SW 1271 (cell line): ENCODE measurements at regions not wholly inside any gene's neighbourhood (a gene's known extent, or its start where the extent isn't known, plus 50 kb on each side); places are given as distances from the start of the nearest gene placed in this dataset.
"Not testable (repeated sequence)": the region's sequence is repeated elsewhere in the genome, so short reads cannot be mapped to it uniquely, and the experiment has no call there.

Experiments
- DNase-seq, 2 experiments: peaks; one replicate each; lab custom pipeline; 2025; lab: John Stamatoyannopoulos, UW

GRCh38 chr2:192634557-192634956 is 439.8 kb upstream of the TMEFF2 start:
- DNase-seq: no peak

GRCh38 chr2:192628017-192628416 is 433.3 kb upstream of the TMEFF2 start:
- no peak for DNase-seq

DNA sequence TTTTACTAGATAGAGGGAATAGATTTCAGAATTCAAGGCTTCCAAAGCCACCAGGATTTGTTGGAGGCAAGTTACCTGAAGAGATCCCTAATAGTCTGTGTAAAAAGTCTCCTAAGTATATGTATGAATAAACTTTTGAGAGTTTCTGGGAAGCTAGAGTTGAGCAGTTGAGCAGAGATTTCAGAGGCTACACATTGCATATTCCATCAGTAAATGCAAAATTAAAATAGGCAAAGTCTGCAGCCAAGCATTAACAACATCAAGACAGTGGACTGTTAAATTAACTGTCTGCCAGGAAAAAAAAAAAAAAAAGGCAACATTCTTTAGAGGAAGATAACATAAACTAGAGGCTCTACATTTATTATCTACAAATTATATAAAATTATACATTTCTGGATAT is 420.4 kb upstream of the TMEFF2 start:
- DNase-seq: no peak

DNA sequence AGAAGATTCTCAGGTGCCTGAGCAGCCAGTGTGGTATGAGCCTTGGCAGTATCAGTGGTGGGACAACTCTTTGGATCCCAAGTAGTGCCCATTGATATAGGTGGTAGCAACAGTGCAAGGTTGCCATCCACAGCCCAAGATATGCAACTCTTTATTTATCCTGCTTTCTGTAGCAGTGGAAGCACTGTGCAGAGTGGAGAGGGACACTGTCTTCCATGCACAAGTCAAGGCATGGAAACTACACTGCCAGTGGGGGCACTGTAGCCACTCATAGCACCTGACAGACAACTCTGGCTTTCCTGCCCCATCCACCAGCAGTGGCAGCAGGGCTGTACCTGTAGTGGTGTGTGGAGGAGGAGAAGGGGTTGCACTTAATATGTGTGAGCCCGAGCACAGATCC is 409.6 kb upstream of the TMEFF2 start:
- DNase-seq: no peak

GRCh38 chr2:192598649-192599048 is 403.9 kb upstream of the TMEFF2 start:
- not testable (repeated sequence) for DNase-seq

- no peak for DNase-seq
Measured at GRCh38 chr2:192593561-192593960, 398.8 kb upstream of the TMEFF2 start.

GRCh38 chr2:192591617-192592016 is 396.9 kb upstream of the TMEFF2 start:
- DNase-seq: no peak

GRCh38 chr2:192585418-192585817 is 390.7 kb upstream of the TMEFF2 start:
- no peak for DNase-seq

DNA sequence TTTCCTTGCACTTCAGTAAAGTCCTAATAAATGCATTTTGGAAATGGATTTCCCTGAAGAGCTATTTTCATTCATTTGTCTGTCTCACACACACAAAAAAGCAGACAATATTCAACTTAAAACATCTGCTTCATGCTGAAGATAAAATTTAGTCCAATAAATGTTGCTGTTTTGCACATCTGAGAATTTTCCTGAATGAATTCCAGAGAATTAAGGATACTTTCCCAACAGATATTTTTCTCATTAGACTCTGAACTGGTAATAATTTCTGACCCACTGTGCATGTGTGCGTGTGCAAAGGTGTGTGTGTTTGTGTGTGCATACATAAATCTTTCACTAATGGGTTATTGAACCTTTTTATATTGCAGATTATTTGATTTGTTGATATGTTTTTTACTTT is 390.2 kb upstream of the TMEFF2 start:
- DNase-seq: no peak

DNA sequence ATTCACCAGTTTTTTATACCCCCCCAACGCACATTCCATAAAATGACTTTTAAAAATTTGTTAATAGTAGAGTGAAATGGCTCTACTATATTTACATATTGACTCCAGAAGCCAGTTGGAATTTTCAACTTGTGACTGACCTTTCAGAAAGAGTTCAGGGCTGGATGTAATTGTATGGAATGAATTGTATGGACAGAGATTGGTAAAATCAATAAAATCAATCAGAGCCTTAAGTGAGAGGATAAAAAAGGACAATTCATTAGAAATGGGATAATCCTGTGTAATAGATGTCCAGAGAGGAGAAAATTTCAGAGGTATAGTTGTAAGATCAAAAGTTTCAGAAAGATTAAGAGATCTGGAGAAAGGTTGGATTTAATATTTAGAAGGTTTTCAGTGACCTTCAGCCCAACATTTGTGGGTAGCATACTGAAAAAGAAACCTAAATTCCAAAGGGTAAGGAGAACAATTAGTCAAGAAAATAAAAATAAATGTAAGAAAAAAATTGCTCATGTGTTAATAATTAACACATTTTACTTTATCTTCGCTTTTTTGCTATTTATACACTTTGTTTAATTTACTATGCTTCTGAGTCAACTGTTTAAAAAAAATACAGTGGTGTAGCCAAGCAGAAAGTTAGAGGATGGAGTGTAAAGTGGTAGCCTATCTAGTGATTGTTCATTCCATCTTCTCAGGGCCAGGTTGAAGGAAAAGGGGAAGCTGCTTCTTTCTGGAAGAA is 385.4 kb upstream of the TMEFF2 start:
- no peak for DNase-seq

DNA sequence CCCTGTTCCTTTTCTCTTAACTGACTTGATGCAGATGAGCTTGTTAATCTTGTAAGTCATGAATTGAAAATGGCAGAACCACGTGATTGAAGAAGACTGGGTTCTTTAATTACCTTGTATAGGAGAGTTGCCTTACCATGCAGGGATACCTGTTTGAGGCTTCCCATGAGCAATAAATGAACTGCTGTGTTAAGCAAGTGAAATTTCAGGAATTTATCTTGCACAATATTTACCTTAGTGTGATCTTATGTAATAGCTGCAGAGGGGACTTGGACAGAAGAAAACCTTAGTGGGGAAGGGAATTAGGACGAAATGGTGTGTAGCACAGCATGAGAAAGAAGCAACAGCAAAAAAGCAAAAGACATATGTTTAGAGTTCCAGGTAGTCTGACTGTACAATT is 384.0 kb upstream of the TMEFF2 start:
- DNase-seq: no peak

- DNase-seq: no peak
Measured at GRCh38 chr2:192577706-192578105, 383.0 kb upstream of the TMEFF2 start.

- DNase-seq: no peak
Measured at GRCh38 chr2:192574552-192574951, 379.8 kb upstream of the TMEFF2 start.

- DNase-seq: no peak
Measured at GRCh38 chr2:192571636-192572035, 376.9 kb upstream of the TMEFF2 start.

DNA sequence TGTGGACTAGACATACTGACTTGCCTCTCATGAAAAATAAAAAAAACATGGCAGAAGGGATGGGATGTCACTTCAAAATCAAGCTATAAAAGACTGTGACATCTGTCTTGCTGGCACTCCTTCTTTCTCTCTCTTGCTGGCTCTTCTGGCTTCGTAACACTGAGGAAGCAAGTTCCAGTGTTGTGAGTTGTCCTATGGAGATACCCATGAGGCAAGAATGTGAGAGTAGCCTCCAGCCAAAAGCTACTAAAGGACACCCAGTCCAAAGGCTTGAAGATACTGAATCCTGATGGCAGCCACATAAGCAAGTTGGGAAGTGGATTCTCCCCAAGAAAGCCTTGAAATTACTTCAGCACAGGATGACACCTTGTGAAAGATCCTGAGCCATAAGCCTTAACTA is 376.1 kb upstream of the TMEFF2 start:
- DNase-seq: no peak

GRCh38 chr2:192566863-192567262 is 372.1 kb upstream of the TMEFF2 start:
- no peak for DNase-seq

- no peak for DNase-seq
Measured at GRCh38 chr2:192560326-192560725, 365.6 kb upstream of the TMEFF2 start.

GRCh38 chr2:192559587-192559986 is 364.9 kb upstream of the TMEFF2 start:
- no peak for DNase-seq

- DNase-seq: no peak
Measured at GRCh38 chr2:192558637-192559036, 363.9 kb upstream of the TMEFF2 start.

DNA sequence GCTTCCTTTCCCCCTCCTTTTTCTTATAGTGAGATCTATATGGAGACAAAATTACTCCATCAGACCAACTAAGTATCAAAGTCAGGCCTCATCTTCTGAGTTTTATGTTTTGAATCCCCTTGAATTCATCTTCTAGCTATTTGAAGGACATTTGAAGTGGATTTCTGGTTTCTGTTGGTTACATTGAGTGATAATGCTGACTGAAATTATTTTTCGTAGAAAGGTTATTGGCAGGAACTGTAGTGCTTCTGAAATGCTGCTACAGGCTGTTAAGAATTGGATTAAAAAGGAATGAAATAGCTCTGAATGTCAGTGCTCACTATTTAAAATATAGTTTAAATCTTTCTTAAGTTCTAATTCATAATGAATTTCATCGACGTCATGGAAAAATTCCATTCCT is 361.0 kb upstream of the TMEFF2 start:
- no peak for DNase-seq

DNA sequence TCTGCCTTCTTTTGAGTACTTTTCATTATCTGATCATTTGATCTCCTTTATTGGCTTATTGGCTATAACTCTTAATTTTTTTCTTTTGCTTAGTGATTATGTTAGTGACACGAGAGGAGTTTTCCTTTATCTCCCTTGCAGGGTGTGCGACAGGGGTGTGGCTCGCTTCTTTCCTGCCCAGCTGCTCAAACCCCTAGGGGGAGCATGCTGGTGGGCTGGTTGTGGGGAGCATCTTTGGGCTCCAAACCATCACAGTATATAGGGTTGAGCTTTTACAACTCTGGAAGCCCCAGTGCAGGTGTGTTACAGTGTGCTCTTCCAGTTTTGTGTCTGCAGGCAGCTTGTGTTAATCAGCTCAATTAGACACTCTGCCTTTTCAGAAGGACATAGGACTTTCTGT is 357.0 kb upstream of the TMEFF2 start:
- DNase-seq: no peak

DNA sequence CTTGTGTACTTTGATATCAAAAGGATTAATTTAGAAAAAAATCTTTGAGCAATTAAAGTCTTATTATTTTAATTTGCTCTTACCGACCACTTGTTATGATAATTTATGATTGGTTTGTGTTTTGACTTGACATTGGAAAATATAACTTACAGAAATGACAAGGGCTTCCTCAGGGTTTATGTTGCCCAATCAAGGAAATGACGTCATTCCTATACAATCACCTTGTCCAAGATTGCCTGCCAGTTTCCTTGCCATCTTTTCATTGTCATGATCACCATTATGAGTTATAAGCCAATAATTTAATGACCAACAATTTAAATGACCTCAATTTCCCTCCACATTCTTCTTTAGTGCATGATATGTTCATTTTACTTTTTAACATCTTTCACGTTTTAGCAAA is 351.8 kb upstream of the TMEFF2 start:
- DNase-seq: no peak

- no peak for DNase-seq
Measured at GRCh38 chr2:192544371-192544955, 349.7 kb upstream of the TMEFF2 start.
